MM.1S (cell line): ENCODE measurements at regions not wholly inside any gene's neighbourhood (a gene's known extent, or its start where the extent isn't known, plus 50 kb on each side); places are given as distances from the start of the nearest gene placed in this dataset.

Experiments
- CTCF ChIP-seq: fragments of 300-600 bp; sonication (generic); IDR thresholded peaks from 2 replicates; pipeline ENCODE4 v1.5.1; 2016; ENCODE audit warnings: antibody characterized with exemption, low read length, mixed read lengths
- EZH2 ChIP-seq: fragments of 300-600 bp; sonication (generic); optimal IDR thresholded peaks from 2 replicates; pipeline ENCODE3; 2017; ENCODE audit warnings: low read depth, mild to moderate bottlenecking, antibody characterized with exemption, low read length, mixed read lengths
- EZH2phosphoT487 ChIP-seq: fragments of 300-600 bp; sonication (generic); IDR thresholded peaks from 2 replicates; pipeline ENCODE4 v1.6.1; 2018; ENCODE audit warnings: antibody characterized with exemption, low read length

- TF ChIP-seq CTCF (no peak), EZH2 (no peak), EZH2phosphoT487 (no peak)
These were observed 86.5 kb upstream of the PPARA start for GRCh38 chr22:46063846-46064227.
